CD4-positive, alpha-beta T cell treated with Interleukin-4 for 1 hour (primary cell): ENCODE measurements at regions not wholly inside any gene's neighbourhood (a gene's known extent, or its start where the extent isn't known, plus 50 kb on each side); places are given as distances from the start of the nearest gene placed in this dataset.
"Not testable (repeated sequence)": the region's sequence is repeated elsewhere in the genome, so short reads cannot be mapped to it uniquely, and the experiment has no call there.

Experiments used
- DNase-seq, 2 donors: peaks; one replicate each; pipeline ENCODE4 v3.0.0-alpha.2; 2020 to 2022

GRCh38 chr9:82880336-82881050, 182.4 kb downstream of the RASEF start:
- DNase-seq, result no peak

- DNase-seq, result no peak
Observed at GRCh38 chr9:82882138-82882537, 180.8 kb downstream of the RASEF start.

GRCh38 chr9:82882748-82883147, 180.2 kb downstream of the RASEF start:
- no peak for DNase-seq

DNA sequence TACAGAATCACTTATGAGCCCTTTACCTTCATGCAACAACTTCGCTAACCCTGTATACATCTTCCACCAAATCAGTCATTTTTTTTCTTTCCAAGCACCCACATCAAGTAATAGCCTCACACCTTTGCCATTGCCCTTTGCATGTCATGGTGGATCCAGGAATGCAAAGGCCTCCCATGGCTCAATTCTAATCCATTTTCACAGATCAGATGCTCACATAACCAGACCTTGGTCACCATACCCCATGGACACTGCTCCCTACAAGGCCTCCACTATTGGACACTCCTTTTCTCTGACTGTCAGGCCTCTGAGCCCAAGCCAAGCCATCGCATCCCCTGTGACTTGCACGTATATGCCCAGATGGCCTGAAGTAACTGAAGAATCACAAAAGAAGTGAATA, 179.5 kb downstream of the RASEF start:
- DNase-seq, result no peak

DNA sequence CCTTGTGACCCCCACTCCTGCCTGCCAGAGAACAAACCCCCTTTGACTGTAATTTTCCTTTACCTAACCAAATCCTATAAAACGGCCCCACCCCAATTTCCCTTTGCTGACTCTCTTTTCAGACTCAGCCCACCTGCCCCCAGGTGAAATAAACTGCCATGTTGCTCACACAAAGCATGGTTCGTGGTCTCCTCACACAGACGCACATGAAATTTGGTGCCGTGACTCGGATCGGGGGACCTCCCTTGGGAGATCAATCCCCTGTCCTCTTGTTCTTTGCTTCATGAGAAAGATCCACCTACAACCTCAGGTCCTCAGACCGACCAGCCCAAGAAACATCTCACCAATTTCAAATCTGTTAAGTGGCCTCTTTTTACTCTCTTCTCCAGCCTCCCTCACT, 179.0 kb downstream of the RASEF start:
- not testable (repeated sequence) for DNase-seq

- DNase-seq, result no peak
Observed at GRCh38 chr9:82890401-82890800, 172.5 kb downstream of the RASEF start.

- no peak for DNase-seq
Observed at GRCh38 chr9:82890865-82891264, 172.1 kb downstream of the RASEF start.

DNA sequence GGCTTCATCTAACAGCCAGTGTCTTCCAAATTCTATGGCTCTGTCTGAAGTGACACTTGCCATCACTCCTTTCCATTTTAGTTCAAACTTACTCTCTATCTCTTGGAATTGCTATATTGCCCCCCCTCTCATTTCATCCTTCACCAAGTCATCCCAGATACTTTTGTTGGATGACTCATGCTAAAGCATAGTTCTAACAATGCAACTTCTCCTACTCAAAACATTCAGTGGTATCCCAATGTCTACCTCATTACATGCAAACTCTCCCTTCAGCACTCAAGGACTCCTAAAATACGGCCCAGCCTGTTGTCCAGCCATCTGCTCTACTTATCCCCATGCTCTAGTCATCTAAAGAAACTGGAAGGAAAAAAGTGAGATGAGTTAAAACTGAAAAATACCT, 171.6 kb downstream of the RASEF start:
- no peak for DNase-seq

GRCh38 chr9:82893549-82893948, 169.4 kb downstream of the RASEF start:
- DNase-seq, result no peak

- DNase-seq, result no peak
Observed at GRCh38 chr9:82894548-82894947, 168.4 kb downstream of the RASEF start.

DNA sequence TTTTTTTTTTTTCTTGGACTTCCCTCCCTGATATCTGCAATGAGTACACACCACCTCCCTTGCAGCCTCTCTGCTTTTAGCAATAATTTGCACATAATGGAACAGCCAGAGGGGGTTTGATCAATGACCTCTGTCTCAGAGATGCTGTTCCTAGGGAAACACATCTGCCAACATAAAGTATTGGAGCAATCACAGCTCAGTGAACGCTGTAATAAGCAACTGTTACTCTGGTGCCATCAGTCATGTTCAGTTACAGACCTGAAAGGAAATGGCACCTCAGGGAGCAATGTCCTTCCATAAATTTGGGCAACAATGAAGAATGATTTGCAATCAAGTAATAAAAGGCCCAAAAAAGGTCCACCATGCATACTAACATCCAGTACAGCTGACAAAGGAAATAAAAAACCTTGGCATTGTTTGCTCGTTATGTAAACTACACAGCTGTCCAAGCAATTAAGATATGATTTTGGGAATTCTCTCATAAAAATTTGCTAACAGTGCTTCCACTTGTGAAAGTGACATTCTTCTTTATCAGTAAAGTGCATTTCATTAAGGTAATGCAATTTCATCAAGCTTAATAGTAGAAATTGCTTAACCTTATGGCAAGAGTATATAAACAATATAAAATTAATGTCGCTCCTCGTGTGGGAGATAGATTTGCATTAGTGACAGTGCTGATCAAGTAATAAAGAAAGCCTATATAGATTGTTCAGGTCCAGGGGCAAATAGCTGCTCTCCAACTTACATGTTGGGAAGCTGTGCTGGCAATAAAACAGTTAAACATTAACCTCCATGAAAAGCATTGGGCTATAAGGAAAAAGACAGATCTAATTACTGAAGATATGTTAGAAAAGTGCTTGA, 167.8 kb downstream of the RASEF start:
- no peak for DNase-seq

DNA sequence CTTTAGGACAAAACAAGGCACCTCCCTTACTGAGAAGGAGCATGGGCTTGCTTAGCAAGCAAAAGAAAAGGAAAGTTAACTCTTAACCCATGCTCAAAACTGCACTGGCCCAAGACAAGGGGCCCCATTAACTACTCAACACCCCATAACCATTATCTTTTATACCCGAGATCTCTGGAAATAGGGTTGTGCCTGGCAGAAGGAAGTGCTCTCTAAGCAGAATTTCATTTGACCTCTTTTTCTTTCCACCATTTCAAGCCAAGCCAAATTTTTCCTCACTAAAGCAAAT, 167.2 kb downstream of the RASEF start:
- no peak for DNase-seq

DNA sequence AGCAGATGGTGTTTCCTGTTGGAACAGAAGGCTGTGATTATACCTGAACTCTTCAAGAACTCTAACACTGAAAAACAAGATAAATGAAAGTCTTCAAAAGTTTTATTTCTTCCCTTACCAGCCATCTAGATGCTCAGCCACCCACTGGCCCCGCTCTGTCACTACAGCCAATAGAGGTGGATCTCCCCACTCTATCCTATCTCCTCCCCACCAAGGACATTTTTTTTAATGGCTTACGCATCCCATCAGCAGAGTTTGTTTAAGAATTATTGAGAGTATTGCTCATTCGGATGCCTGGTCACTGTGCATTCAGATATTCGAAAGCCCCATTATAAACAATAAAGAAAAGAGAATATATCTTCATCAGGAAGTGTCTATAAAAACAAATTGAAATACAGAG, 159.4 kb downstream of the RASEF start:
- DNase-seq, result no peak

DNA sequence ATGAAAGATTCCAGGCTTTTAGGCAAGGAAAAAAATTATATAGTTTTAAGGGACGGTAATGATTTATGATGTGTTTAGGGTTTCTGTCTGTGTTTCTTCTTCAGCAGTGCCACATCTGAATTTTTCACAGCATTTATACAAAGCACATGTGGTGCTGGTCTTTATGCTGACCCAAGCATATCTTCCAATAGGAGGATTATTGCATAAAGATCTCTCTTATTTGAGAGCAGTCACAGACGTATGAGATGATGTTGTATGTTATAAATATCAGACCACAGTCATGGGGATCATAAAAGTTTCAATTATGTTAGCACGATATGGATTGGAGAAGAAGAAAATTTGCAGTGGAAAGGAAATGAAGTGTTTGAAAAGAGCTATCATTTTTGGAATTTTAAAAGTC, 150.9 kb downstream of the RASEF start:
- no peak for DNase-seq

DNA sequence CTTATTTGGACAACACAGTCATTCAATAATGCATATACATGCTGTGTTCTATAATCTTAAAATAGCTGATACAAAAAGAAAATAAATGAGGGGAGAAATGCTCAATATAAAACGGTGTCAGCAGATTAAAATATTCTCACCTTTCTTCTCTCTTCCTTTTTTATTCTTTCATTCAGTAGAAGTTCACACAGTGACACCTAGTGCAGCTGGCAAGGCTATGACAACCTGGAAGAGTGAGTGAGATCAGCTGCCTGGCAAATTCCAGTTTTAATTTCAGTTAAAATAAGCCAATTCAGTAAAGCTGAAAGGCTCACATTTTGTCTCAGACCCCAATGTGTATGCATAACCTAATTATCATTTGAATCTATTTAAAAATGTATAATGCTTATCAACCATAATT, 150.3 kb downstream of the RASEF start:
- DNase-seq, result no peak

DNA sequence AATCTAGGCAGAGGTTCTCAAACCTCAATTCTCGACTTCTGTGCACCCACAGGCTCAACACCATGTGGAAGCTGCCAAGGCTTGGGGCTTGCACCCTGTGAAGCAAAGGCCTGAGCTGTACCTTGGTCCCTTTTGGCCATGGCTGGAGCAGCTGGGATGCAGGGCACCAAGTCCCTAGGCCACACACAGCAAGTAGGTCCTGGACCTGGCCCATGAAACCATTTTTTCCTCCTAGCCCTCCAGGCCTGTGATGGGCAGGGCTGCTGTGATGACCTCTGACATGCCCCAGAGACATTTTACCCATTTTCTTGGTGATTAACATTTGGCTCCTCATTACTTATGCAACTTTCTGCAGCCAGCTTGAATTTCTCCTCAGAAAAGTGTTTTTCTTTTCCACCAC, 146.7 kb downstream of the RASEF start:
- DNase-seq, result not testable (repeated sequence)

DNA sequence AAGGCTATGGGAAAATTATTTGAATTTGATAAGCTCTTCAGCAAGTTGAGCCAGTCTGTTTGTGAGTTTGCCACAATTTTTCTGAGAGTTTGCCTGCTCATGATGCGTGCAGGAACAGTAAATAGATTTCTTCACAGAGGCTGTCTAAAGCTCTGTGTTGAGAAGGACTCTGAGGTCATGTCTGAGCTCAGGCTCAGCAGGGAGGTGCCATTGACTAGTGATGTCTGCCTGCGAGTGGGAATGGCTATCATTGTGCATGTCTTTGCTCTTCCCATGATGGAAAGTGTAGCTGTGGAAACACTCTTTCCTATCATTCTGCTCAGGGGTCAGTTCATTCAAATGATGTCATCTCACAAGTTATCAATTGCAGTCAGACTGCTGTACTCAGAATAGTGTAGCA, 142.8 kb downstream of the RASEF start:
- no peak for DNase-seq

DNA sequence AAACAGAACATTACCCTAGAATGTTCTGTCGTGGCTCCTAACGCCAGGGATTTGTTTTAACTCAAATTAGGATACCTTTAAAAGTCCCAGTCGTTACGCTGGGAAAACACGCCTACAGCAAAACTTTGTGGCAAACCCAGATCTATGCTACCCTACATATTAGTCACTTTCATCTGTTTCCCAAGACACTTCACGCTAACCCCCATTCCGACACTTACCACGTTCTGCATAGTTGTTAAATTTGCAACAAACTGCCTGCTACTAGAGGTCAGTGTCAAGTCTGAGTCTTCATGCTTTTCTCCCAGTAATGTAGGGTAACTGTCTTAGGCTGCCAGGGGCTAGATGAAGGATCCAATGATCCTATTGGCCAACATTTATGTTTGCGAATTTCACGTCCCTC, 140.3 kb downstream of the RASEF start:
- DNase-seq, result no peak

- no peak for DNase-seq
Observed at GRCh38 chr9:82923092-82923911, 139.6 kb downstream of the RASEF start.

DNA sequence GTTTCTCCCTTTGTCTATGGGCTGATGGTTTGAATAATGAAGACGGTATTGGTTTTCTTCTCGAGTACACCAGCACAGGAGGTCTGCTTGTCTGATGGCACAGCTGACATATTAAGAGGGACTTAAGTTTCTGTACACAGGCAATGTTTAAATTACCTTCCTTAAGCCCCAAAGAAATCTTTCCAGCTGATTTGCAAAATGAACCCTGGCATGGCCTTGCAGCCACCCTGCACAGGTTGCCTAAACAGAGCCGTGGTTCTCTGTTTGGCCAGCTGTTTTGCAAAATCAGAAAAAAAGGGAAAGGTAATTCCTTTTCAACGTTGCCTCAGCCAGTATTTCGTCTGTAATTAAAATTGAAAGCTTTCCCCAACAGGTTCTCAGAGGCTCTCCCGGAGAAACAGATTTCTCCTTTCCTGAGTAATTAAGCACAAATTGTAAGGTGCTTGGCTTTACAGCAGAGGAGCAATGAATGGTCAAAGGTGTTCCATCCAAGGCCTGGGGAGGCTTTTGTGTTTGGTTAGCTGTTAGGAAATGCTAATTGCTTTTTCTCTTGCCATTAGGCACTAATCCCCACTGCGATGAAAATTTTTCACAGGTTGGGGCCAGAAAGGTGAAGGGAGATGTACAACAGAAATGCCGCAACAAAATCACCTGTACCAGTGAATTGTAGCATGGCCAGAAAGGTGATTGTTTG, 138.9 kb downstream of the RASEF start:
- no peak for DNase-seq
